HG03565 (cell line): ENCODE measurements at regions not wholly inside any gene's neighbourhood (a gene's known extent, or its start where the extent isn't known, plus 50 kb on each side); places are given as distances from the start of the nearest gene placed in this dataset.

Experiments
- ATAC-seq: cut with Tn5 transposase; IDR thresholded peaks from one replicate; pipeline ENCODE4 v1.9.1; 2021; ENCODE audit warnings: mild to moderate bottlenecking, moderate library complexity; ENCODE audit not compliant: unreplicated experiment

GRCh38 chr9:87084407-87084806, 137.1 kb upstream of the GAS1 start:
- no peak for ATAC-seq

GRCh38 chr9:87085073-87085472, 137.8 kb upstream of the GAS1 start:
- ATAC-seq = no peak

GRCh38 chr9:87085521-87085920, 138.2 kb upstream of the GAS1 start:
- no peak for ATAC-seq

- no peak for ATAC-seq
Measured at GRCh38 chr9:87086221-87086818, 139.0 kb upstream of the GAS1 start.

GRCh38 chr9:87087197-87087596, 139.9 kb upstream of the GAS1 start:
- ATAC-seq = no peak

- no peak for ATAC-seq
Measured at GRCh38 chr9:87088192-87088591, 140.9 kb upstream of the GAS1 start.

GRCh38 chr9:87088621-87089365, 141.5 kb upstream of the GAS1 start:
- ATAC-seq = no peak

GRCh38 chr9:87089506-87089905, 142.2 kb upstream of the GAS1 start:
- no peak for ATAC-seq

- ATAC-seq = no peak
Measured at GRCh38 chr9:87089929-87090328, 142.6 kb upstream of the GAS1 start.

GRCh38 chr9:87093777-87094176, 146.5 kb upstream of the GAS1 start:
- no peak for ATAC-seq

- ATAC-seq = no peak
Measured at GRCh38 chr9:87095951-87096350, 148.6 kb upstream of the GAS1 start.

GRCh38 chr9:87096506-87096905, 149.2 kb upstream of the GAS1 start:
- no peak for ATAC-seq

GRCh38 chr9:87097238-87097637, 149.9 kb upstream of the GAS1 start:
- ATAC-seq = no peak

GRCh38 chr9:87099407-87099806, 152.1 kb upstream of the GAS1 start:
- ATAC-seq = no peak

- ATAC-seq = no peak
Measured at GRCh38 chr9:87100001-87100400, 152.7 kb upstream of the GAS1 start.

GRCh38 chr9:87102126-87102525, 154.8 kb upstream of the GAS1 start:
- ATAC-seq = no peak

GRCh38 chr9:87107072-87107471, 159.8 kb upstream of the GAS1 start:
- no peak for ATAC-seq

GRCh38 chr9:87108661-87109060, 161.4 kb upstream of the GAS1 start:
- no peak for ATAC-seq

- no peak for ATAC-seq
Measured at GRCh38 chr9:87109231-87109631, 161.9 kb upstream of the GAS1 start.

GRCh38 chr9:87109851-87110250, 162.5 kb upstream of the GAS1 start:
- ATAC-seq = no peak

- ATAC-seq = no peak
Measured at GRCh38 chr9:87111010-87111409, 163.7 kb upstream of the GAS1 start.

GRCh38 chr9:87112656-87113055, 165.3 kb upstream of the GAS1 start:
- no peak for ATAC-seq

GRCh38 chr9:87113874-87114273, 166.6 kb upstream of the GAS1 start:
- ATAC-seq = no peak
